Sigmoid colon (tissue), 6 donors: ENCODE measurements at regions not wholly inside any gene's neighbourhood (a gene's known extent, or its start where the extent isn't known, plus 50 kb on each side); places are given as distances from the start of the nearest gene placed in this dataset.

Source experiments
- DNase-seq: peaks from one replicate; pipeline ENCODE4 v3.0.0-alpha.2; 2019
- H3K27ac ChIP-seq, 4 donors: fragments of 200-600 bp; sonication (generic); one replicate each; pipeline ENCODE4 v1.5.1; 2016 to 2019; ENCODE audit warnings: mild to moderate bottlenecking in 1 of 4
- H3K27me3 ChIP-seq, 3 donors: fragments of 200-600 bp; sonication (generic); one replicate each; pipeline ENCODE4 v1.5.1; 2019; ENCODE audit warnings: mild to moderate bottlenecking in 1 of 3
- H3K36me3 ChIP-seq, 4 donors: fragments of 200-600 bp; sonication (generic); one replicate each; pipeline ENCODE4 v1.5.1; 2016 to 2019
- H3K4me1 ChIP-seq, 4 donors: fragments of 200-600 bp; sonication (generic); one replicate each; pipeline ENCODE4 v1.5.1; 2017 to 2019
- H3K4me3 ChIP-seq, 4 donors: fragments of 200-600 bp; sonication (generic); one replicate each; pipeline ENCODE4 v1.5.1; 2017 to 2019; ENCODE audit warnings: mild to moderate bottlenecking in 2 of 4, moderate library complexity in 1 of 4
- H3K9me3 ChIP-seq, 4 donors: fragments of 200-600 bp in 3 of 4; sonication (generic) in 3 of 4; one replicate each; pipeline versions ENCODE4 v1.5.1 to v1.6.1; 2013 to 2019
- CTCF ChIP-seq, 4 experiments: fragments of 450-650 bp in 3 of 4; fragments of 200-600 bp in 1 of 4; IDR thresholded peaks; one replicate each; pipeline ENCODE4 v1.5.1; 2016 to 2019; ENCODE audit warnings: antibody characterized with exemption in 4 of 4, mild to moderate bottlenecking in 3 of 4, moderate library complexity in 2 of 4
- EP300 ChIP-seq, 4 donors: sonication (generic); formaldehyde crosslinking; IDR thresholded peaks; one replicate each; pipeline ENCODE4 v1.6.1; 2017; ENCODE audit warnings: antibody characterized with exemption in 4 of 4
- POLR2A ChIP-seq, 2 donors: fragments of 450-650 bp; IDR thresholded peaks; one replicate each; pipeline ENCODE4 v1.6.1; 2016; ENCODE audit warnings: antibody characterized with exemption in 2 of 2, mild to moderate bottlenecking in 2 of 2, moderate library complexity in 2 of 2
- POLR2AphosphoS5 ChIP-seq, 4 donors: sonication (generic); formaldehyde crosslinking; IDR thresholded peaks; one replicate each; pipeline ENCODE4 v1.6.1; 2017; ENCODE audit warnings: antibody characterized with exemption in 4 of 4
- WGBS, 2 donors: extraction: QIAGEN DNeasy Blood & Tissue Kit; methylation state at CpG; one replicate each; pipeline ENCODE4 v1.1.7; 2013; 5-methylcytosine and 5-hydroxymethylcytosine counted together
- intact Hi-C: fragments of 100-400 bp; cut with DNase I; formaldehyde crosslinking; loops from one replicate; pipeline ENCODE4 v1.15.1; 2023
- donor health status: healthy with polysubstance abuse.
- donor health status: healthy.

- Histone ChIP-seq H3K4me3 (no peak overlapping the region), H3K27me3 (no peaks in the 10 kb centered on the region), H3K9me3 (no peaks in the 10 kb centered on the region), H3K4me1 (no peaks in the 10 kb centered on the region), H3K27ac (no peak overlapping the region), H3K36me3 (no peaks in the 10 kb centered on the region)
- WGBS, 2 donors: 9 to 34% methylated on average over 2 of the region's 2 CpGs
- intact Hi-C loops: no loop called here
- DNase-seq: no peak
- TF ChIP-seq CTCF (IDR thresholded peaks at IDR 0.05) (no peak), POLR2AphosphoS5 (IDR thresholded peaks at IDR 0.05) (no peak), POLR2A (IDR thresholded peaks at IDR 0.05) (no peak), EP300 (IDR thresholded peaks at IDR 0.05) (no peak)
Measured at GRCh38 chr5:92864591-92864990, 716.4 kb downstream of the NR2F1-AS1 start.

DNA sequence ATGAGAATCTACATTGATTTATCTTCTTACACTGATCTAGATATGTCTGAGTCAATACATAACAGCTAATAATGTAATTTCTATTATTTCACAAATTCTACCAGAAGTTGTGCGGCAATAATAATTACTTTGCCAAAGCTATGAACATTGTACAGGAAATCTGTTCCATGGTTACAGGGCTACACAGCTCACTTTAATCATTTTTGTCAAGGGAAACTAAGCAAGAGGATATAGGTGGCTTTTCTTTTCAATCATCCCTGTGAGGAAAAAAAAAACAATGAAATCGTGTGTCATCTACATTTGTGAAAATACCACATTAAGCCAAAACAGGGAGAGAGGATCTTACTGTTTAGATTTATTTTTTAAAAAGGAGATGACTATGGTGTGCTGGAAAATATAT, 717.4 kb downstream of the NR2F1-AS1 start:
- intact Hi-C loops: no loop called here
- WGBS, 2 donors: 83 to 91% methylated on average over 2 of the region's 2 CpGs
- no peaks in the 10 kb centered on the region for H3K27me3 ChIP-seq

GRCh38 chr5:92861531-92862285, 719.3 kb downstream of the NR2F1-AS1 start:
- no peak overlapping the region for H3K4me3 ChIP-seq
- H3K27ac ChIP-seq: no peak overlapping the region
- TF ChIP-seq EP300 (IDR thresholded peaks at IDR 0.05) (no peak), POLR2A (IDR thresholded peaks at IDR 0.05) (no peak), CTCF (IDR thresholded peaks at IDR 0.05) (no peak), POLR2AphosphoS5 (IDR thresholded peaks at IDR 0.05) (no peak)
- H3K9me3 ChIP-seq: no peaks in the 10 kb centered on the region
- intact Hi-C loops: no loop called here
- 67 to 82% methylated on average over 3 of the region's 3 CpGs for WGBS, 2 donors
- no peak for DNase-seq
- no peaks in the 10 kb centered on the region for H3K36me3 ChIP-seq
- H3K27me3 ChIP-seq: no peaks in the 10 kb centered on the region
- H3K4me1 ChIP-seq: no peaks in the 10 kb centered on the region

More for the DNA sequence above, 717.4 kb downstream of the NR2F1-AS1 start:
- Histone ChIP-seq H3K4me3 (no peak overlapping the region), H3K9me3 (no peaks in the 10 kb centered on the region), H3K36me3 (no peaks in the 10 kb centered on the region), H3K4me1 (no peaks in the 10 kb centered on the region), H3K27ac (no peak overlapping the region)
- DNase-seq: no peak
- TF ChIP-seq POLR2AphosphoS5 (IDR thresholded peaks at IDR 0.05) (no peak), EP300 (IDR thresholded peaks at IDR 0.05) (no peak), POLR2A (IDR thresholded peaks at IDR 0.05) (no peak), CTCF (IDR thresholded peaks at IDR 0.05) (no peak)

- Histone ChIP-seq H3K36me3 (no peaks in the 10 kb centered on the region), H3K4me1 (no peaks in the 10 kb centered on the region), H3K4me3 (no peak overlapping the region), H3K9me3 (no peaks in the 10 kb centered on the region), H3K27me3 (no peaks in the 10 kb centered on the region), H3K27ac (no peak overlapping the region)
- TF ChIP-seq EP300 (IDR thresholded peaks at IDR 0.05) (no peak), CTCF (IDR thresholded peaks at IDR 0.05) (no peak), POLR2A (IDR thresholded peaks at IDR 0.05) (no peak), POLR2AphosphoS5 (IDR thresholded peaks at IDR 0.05) (no peak)
- no peak for DNase-seq
- intact Hi-C loops: no loop called here
- 75 to 81% methylated on average over 2 of the region's 2 CpGs for WGBS, 2 donors
Measured at GRCh38 chr5:92860061-92860460, 721.0 kb downstream of the NR2F1-AS1 start.

DNA sequence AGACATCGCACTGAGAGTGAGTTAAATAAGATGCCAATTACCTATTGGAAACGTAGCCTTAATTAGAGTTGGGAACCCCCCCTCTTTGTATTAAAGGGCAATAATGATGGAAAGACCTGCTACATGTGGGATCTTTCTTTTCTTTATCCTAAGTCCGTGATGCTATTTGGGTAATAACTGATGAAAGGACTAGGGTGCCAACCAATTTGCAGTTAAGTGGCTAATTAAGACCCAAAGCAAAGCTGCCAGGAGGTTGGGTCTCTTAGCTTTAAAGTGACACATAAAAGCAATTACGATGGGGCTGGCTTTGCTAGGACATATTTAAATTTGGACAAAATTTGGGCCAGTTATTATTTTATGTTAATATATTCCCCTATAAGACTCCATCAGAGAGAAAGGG, 728.8 kb downstream of the NR2F1-AS1 start:
- Histone ChIP-seq H3K9me3 (no peaks in the 10 kb centered on the region), H3K36me3 (no peaks in the 10 kb centered on the region), H3K27me3 (no peaks in the 10 kb centered on the region), H3K4me1 (no peaks in the 10 kb centered on the region), H3K27ac (no peak overlapping the region), H3K4me3 (no peak overlapping the region)
- 38 to 75% methylated on average over 4 of the region's 4 CpGs for WGBS, 2 donors
- intact Hi-C loops: no loop called here
- TF ChIP-seq POLR2AphosphoS5 (IDR thresholded peaks at IDR 0.05): no peak
- no peak for TF ChIP-seq CTCF (IDR thresholded peaks at IDR 0.05)
- no peak for TF ChIP-seq EP300 (IDR thresholded peaks at IDR 0.05)
- no peak for TF ChIP-seq POLR2A (IDR thresholded peaks at IDR 0.05)
- DNase-seq: no peak
